KMS-11 (cell line): ENCODE measurements at regions not wholly inside any gene's neighbourhood (a gene's known extent, or its start where the extent isn't known, plus 50 kb on each side); places are given as distances from the start of the nearest gene placed in this dataset.

Source experiments
- H2AFZ ChIP-seq: fragments of 200-600 bp; sonication (generic); 2 replicates; pipeline ENCODE4 v1.6.1; 2016; ENCODE audit warnings: antibody characterized with exemption, mixed run types, low read depth
- H3K27ac ChIP-seq: fragments of 200-600 bp; sonication (generic); 2 replicates; pipeline ENCODE4 v1.6.1; 2016; ENCODE audit warnings: mild to moderate bottlenecking, mixed run types
- H3K27me3 ChIP-seq: fragments of 200-600 bp; sonication (generic); 2 replicates; pipeline ENCODE4 v1.6.1; 2017; ENCODE audit warnings: mild to moderate bottlenecking, low read depth, mixed run types, moderate library complexity; ENCODE audit not compliant: insufficient read depth
- H3K36me3 ChIP-seq: fragments of 200-600 bp; sonication (generic); 2 replicates; pipeline ENCODE4 v1.6.1; 2017; ENCODE audit warnings: mild to moderate bottlenecking, mixed run types; ENCODE audit not compliant: insufficient read depth
- H3K4me1 ChIP-seq: fragments of 200-600 bp; sonication (generic); 2 replicates; pipeline ENCODE4 v1.6.1; 2016; ENCODE audit warnings: mild to moderate bottlenecking, low read depth, mixed run types; ENCODE audit not compliant: poor library complexity, severe bottlenecking
- H3K4me2 ChIP-seq: fragments of 200-600 bp; sonication (generic); 2 replicates; pipeline ENCODE4 v1.7.0; 2016; ENCODE audit warnings: mild to moderate bottlenecking, mixed run types
- H3K4me3 ChIP-seq: fragments of 200-600 bp; sonication (generic); IDR thresholded peaks from 2 replicates; pipeline ENCODE4 v1.6.1; 2017; ENCODE audit warnings: low read depth, low read length, mixed read lengths; ENCODE audit not compliant: insufficient read depth
- H3K79me2 ChIP-seq: fragments of 200-600 bp; sonication (generic); 2 replicates; pipeline ENCODE4 v1.6.1; 2016; ENCODE audit warnings: low read depth, mixed run types; ENCODE audit not compliant: insufficient read depth
- H3K9ac ChIP-seq: fragments of 200-600 bp; sonication (generic); 2 replicates; pipeline ENCODE4 v1.6.1; 2016; ENCODE audit warnings: mild to moderate bottlenecking, mixed run types
- H4K20me1 ChIP-seq: fragments of 200-600 bp; sonication (generic); 2 replicates; pipeline ENCODE4 v1.6.1; 2016; ENCODE audit warnings: mild to moderate bottlenecking, mixed run types; ENCODE audit not compliant: insufficient read depth
- CTCF ChIP-seq: fragments of 200-600 bp; sonication (generic); conservative IDR thresholded peaks from 2 replicates; pipeline ENCODE4 v1.6.1; 2017; ENCODE audit warnings: low read depth, mild to moderate bottlenecking, antibody characterized with exemption, low read length, moderate library complexity, mixed read lengths

DNA sequence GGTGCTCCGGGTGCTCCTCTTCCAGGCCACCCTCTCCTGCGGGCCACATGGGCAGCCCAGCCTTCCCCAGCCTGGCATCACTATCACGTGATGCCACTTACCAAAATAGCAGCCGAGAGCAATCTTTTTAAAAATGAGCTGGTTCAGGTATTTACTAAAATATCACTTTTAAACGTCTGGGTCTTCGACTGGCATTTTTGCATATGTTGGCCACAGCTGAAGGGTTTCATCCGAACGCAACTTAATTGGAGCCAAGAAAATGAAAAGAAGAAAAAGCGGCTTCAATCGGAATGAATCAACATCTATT, 94.6 kb upstream of the ANO1 start:
- Histone ChIP-seq H2AFZ (no peak overlapping the region), H4K20me1 (no peaks in the 10 kb centered on the region), H3K4me1 (no peaks in the 10 kb centered on the region), H3K27ac (no peak overlapping the region), H3K9ac (no peak overlapping the region), H3K4me3 (no peak overlapping the region), H3K27me3 (peaks cover 14% of the 10 kb centered on the region; the same call in 1 of the 2 replicates), H3K79me2 (no peaks in the 10 kb centered on the region), H3K36me3 (no peaks in the 10 kb centered on the region), H3K4me2 (no peak overlapping the region)
- no peak for TF ChIP-seq CTCF

DNA sequence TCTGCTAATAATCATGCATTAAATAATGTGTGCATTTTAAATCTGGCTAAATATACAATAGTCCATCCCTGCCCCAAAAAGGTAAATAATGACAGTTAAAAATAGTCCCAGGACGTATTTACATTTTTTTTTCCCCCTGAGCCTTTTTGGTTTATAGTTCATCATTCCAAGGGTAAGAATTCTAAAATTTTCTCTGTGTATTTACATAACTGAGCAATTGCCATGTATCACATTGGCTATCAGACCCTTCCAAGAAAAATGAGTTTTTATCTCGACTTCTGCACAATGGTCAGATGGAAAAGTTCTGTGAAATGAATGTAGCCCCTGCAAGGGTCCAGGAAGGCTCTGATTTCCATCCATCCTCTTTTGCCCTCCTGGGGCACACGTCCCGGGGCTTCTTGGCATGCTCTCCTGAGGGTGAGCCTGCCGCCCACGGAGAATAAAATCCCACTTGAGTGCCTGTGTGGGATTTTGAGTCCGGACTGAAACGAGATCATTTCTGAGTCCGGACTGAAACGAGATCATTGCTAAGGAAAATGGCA, 94.1 kb upstream of the ANO1 start:
- no peak overlapping the region for H3K9ac ChIP-seq

DNA sequence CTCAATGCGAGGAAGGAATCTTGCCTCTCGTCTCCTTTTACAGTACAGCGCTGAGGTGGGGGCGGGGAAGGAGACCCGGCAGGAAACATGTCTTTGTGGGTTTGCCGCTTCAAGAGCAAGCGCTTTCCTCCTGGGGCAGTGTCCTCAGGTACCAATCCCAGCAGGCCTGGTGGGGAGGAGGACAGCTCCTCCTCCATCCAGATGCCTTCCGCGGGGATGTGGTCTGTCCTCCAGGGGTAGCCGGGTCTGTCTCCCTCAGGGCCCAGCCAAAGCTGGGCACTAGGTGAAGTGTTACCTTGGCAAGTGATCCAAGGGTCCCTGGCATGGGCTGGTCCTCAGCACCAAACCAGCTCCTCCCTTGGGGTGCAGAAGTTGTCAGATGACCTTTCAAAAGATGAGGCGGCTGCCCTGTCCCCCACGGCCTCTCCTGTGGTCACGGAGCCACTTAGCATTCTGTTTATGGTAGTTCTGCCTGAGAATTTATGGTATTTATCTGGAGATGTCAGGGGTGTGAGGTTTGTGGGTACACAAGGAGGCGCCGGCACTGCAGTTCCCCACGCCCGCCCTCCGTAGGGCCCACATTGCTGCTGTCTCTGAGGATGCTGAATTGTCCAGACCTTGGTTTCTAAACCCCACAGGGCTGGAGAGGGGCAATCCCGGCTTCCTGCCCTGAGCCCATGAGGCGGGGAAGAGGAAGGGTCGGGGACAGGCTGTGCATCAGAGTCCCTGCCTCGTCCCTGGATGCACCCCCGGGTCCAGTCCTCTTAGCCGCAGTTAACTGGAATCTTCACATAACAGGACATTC, 93.5 kb upstream of the ANO1 start:
- no peak overlapping the region for H3K9ac ChIP-seq
- no peaks in the 10 kb centered on the region for H3K36me3 ChIP-seq
- peaks cover 6% of the 10 kb centered on the region; the same call in 1 of the 2 replicates for H3K27me3 ChIP-seq
- H3K4me2 ChIP-seq, result no peak overlapping the region
- no peaks in the 10 kb centered on the region for H3K4me1 ChIP-seq
- H3K27ac ChIP-seq, result no peak overlapping the region
- H3K79me2 ChIP-seq, result no peaks in the 10 kb centered on the region
- TF ChIP-seq CTCF, result no peak
- H2AFZ ChIP-seq, result no peak overlapping the region
- no peak overlapping the region for H3K4me3 ChIP-seq
- H4K20me1 ChIP-seq, result no peaks in the 10 kb centered on the region

More for the DNA sequence above, 94.1 kb upstream of the ANO1 start:
- Histone ChIP-seq H3K36me3 (no peaks in the 10 kb centered on the region), H3K79me2 (no peaks in the 10 kb centered on the region), H3K27ac (no peak overlapping the region), H3K4me3 (no peak overlapping the region), H3K27me3 (peaks cover 10% of the 10 kb centered on the region; the same call in 1 of the 2 replicates), H2AFZ (no peak overlapping the region), H4K20me1 (no peaks in the 10 kb centered on the region), H3K4me1 (no peaks in the 10 kb centered on the region), H3K4me2 (no peak overlapping the region)
- TF ChIP-seq CTCF, result no peak

DNA sequence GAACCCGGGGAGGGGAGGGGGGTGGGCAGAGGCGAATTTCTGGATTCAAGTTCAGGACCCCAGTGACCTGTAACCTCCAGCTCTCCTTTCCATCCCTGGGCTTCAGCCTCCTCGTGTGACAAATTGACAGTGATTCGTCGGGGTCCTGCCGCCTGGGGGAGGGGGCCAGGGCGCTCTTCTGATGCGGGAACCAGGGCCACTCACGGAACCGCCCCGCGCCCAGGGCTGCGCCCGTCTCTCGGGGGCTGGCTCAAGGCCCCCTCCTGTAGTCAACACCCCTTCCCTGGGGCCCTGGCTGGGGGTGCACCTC, 92.8 kb upstream of the ANO1 start:
- Histone ChIP-seq H4K20me1 (no peaks in the 10 kb centered on the region), H3K79me2 (no peaks in the 10 kb centered on the region), H3K9ac (no peak overlapping the region), H3K4me3 (no peak overlapping the region), H3K4me1 (no peaks in the 10 kb centered on the region), H3K27me3 (peaks cover 6% of the 10 kb centered on the region; the same call in 1 of the 2 replicates), H3K36me3 (no peaks in the 10 kb centered on the region), H3K27ac (no peak overlapping the region), H2AFZ (no peak overlapping the region), H3K4me2 (no peak overlapping the region)
- no peak for TF ChIP-seq CTCF
